Testis (tissue), 2 donors: ENCODE measurements at regions not wholly inside any gene's neighbourhood (a gene's known extent, or its start where the extent isn't known, plus 50 kb on each side); places are given as distances from the start of the nearest gene placed in this dataset.
"Not testable (repeated sequence)": the region's sequence is repeated elsewhere in the genome, so short reads cannot be mapped to it uniquely, and the experiment has no call there.

Experiments used
- DNase-seq: peaks from one replicate; pipeline ENCODE4 v3.0.0-alpha.2; 2019
- H3K27ac ChIP-seq, 2 donors: fragments of 200-600 bp; sonication (generic); one replicate each; pipeline ENCODE4 v1.5.1; 2019
- H3K27me3 ChIP-seq: fragments of 200-600 bp; sonication (generic); one replicate; pipeline ENCODE4 v1.5.1; 2019
- H3K36me3 ChIP-seq: fragments of 200-600 bp; sonication (generic); one replicate; pipeline ENCODE4 v1.5.1; 2017; ENCODE audit warnings: low read depth; ENCODE audit errors: missing control alignments
- H3K4me1 ChIP-seq: fragments of 200-600 bp; sonication (generic); one replicate; pipeline ENCODE4 v1.5.1; 2019
- H3K4me3 ChIP-seq, 2 donors: fragments of 200-600 bp; sonication (generic); one replicate each; pipeline ENCODE4 v1.5.1; 2017 to 2019
- H3K9me3 ChIP-seq: fragments of 200-600 bp; sonication (generic); one replicate; pipeline ENCODE4 v1.5.1; 2017
- CTCF ChIP-seq, 3 experiments: fragments of 450-650 bp in 2 of 3; fragments of 200-600 bp in 1 of 3; sonication (generic) in 1 of 3; IDR thresholded peaks; one replicate each; pipeline ENCODE4 v1.5.1; 2016 to 2019; ENCODE audit warnings: antibody characterized with exemption in 3 of 3, mild to moderate bottlenecking in 2 of 3, moderate library complexity in 1 of 3
- POLR2A ChIP-seq: fragments of 450-650 bp; IDR thresholded peaks from one replicate; pipeline ENCODE4 v1.6.1; 2017; ENCODE audit warnings: antibody characterized with exemption, mild to moderate bottlenecking, moderate library complexity
- WGBS, 2 donors: methylation state at CpG; one replicate each; pipeline ENCODE4 v1.1.5; 2018; 5-methylcytosine and 5-hydroxymethylcytosine counted together
- intact Hi-C: fragments of 100-400 bp; cut with DNase I; formaldehyde crosslinking; loops from one replicate; pipeline ENCODE4 v1.15.1; 2023; ENCODE audit warnings: low total_unique reads

- no peak for TF ChIP-seq CTCF (IDR thresholded peaks at IDR 0.05)
- no peak for TF ChIP-seq POLR2A
- Histone ChIP-seq H3K9me3 (no peaks in the 10 kb centered on the region), H3K4me3 (no peak overlapping the region), H3K27ac (no peak overlapping the region), H3K36me3 (no peaks in the 10 kb centered on the region), H3K27me3 (no peaks in the 10 kb centered on the region), H3K4me1 (no peaks in the 10 kb centered on the region)
- peak; percentile 23 for DNase-seq
- 78 to 80% methylated on average over 12 of the region's 12 CpGs for WGBS, 2 donors
- intact Hi-C loops = no loop called here
Measured at GRCh38 chr15:62649793-62650420, 392.6 kb upstream of the TPM1 start.

- TF ChIP-seq CTCF (IDR thresholded peaks at IDR 0.05) (no peak), POLR2A (no peak)
- Histone ChIP-seq H3K4me1 (no peaks in the 10 kb centered on the region), H3K9me3 (no peaks in the 10 kb centered on the region), H3K27ac (no peak overlapping the region), H3K36me3 (no peaks in the 10 kb centered on the region), H3K4me3 (no peak overlapping the region), H3K27me3 (no peaks in the 10 kb centered on the region)
- 90 to 95% methylated on average over 3 of the region's 3 CpGs for WGBS, 2 donors
- DNase-seq = no peak
- intact Hi-C loops = no loop called here
Measured at GRCh38 chr15:62653122-62653521, 389.4 kb upstream of the TPM1 start.

GRCh38 chr15:62656071-62656470 is 386.5 kb upstream of the TPM1 start:
- Histone ChIP-seq H3K36me3 (no peaks in the 10 kb centered on the region), H3K4me3 (no peak overlapping the region), H3K9me3 (no peaks in the 10 kb centered on the region), H3K27me3 (no peaks in the 10 kb centered on the region), H3K4me1 (no peaks in the 10 kb centered on the region), H3K27ac (no peak overlapping the region)
- TF ChIP-seq CTCF (IDR thresholded peaks at IDR 0.05) (no peak), POLR2A (no peak)
- WGBS, 2 donors = 89 to 91% methylated on average over 10 of the region's 10 CpGs
- DNase-seq = no peak
- intact Hi-C loops = no loop called here

GRCh38 chr15:62657501-62657900 is 385.0 kb upstream of the TPM1 start:
- H3K4me1 ChIP-seq, DNase-seq, H3K4me3 ChIP-seq, intact Hi-C loops, H3K27me3 ChIP-seq, H3K36me3 ChIP-seq, H3K27ac ChIP-seq, H3K9me3 ChIP-seq: not testable (repeated sequence)
- 81% methylated on average over 7 of the region's 7 CpGs for WGBS, 2 donors

- WGBS, 2 donors = 81 to 84% methylated on average over 11 of the region's 11 CpGs
- Histone ChIP-seq H3K4me1 (no peaks in the 10 kb centered on the region), H3K36me3 (no peaks in the 10 kb centered on the region)
Measured at GRCh38 chr15:62658498-62658897, 384.0 kb upstream of the TPM1 start.

More at GRCh38 chr15:62658498-62658897, 384.0 kb upstream of the TPM1 start:
- Histone ChIP-seq H3K4me3 (no peak overlapping the region), H3K27me3 (no peaks in the 10 kb centered on the region), H3K9me3 (no peaks in the 10 kb centered on the region), H3K27ac (no peak overlapping the region)
- intact Hi-C loops = no loop called here
- TF ChIP-seq POLR2A (no peak), CTCF (IDR thresholded peaks at IDR 0.05) (no peak)
- no peak for DNase-seq
